RWPE1 (cell line): ENCODE measurements at regions not wholly inside any gene's neighbourhood (a gene's known extent, or its start where the extent isn't known, plus 50 kb on each side); places are given as distances from the start of the nearest gene placed in this dataset.
"Not testable (repeated sequence)": the region's sequence is repeated elsewhere in the genome, so short reads cannot be mapped to it uniquely, and the experiment has no call there.

Experiments
- CTCF ChIA-PET: fragments of 350-600 bp; sonication (Branson Sonifier 250); formaldehyde crosslinking; extraction: SDS; loops from one replicate; lab custom pipeline; 2021; lab: Yijun Ruan, JAX
- POLR2A ChIA-PET: fragments of 400-600 bp; formaldehyde crosslinking; extraction: SDS; loops from one replicate; lab custom pipeline; 2020; ENCODE audit warnings: antibody characterized with exemption; ENCODE audit not compliant: low non-redundant PET; lab: Yijun Ruan, JAX
- DNase-seq: peaks from one replicate; pipeline ENCODE4 v3.0.0; 2012; ENCODE audit warnings: low spot score
- H3K27ac ChIP-seq: fragments of 450-650 bp; 2 replicates; pipeline ENCODE4 v1.5.1; 2017
- TF ChIP-seq, protein P1 (sequence below): fragments of 450-650 bp; conservative IDR thresholded peaks from 2 replicates; pipeline ENCODE4 v1.5.1; 2017; ENCODE audit warnings: low read depth, mild to moderate bottlenecking

GRCh38 chr7:97234494-97234893 lies 117.0 kb downstream of the SDHAF3 start:
- POLR2A ChIA-PET, H3K27ac ChIP-seq, DNase-seq: not testable (repeated sequence)
- CTCF ChIA-PET = interaction anchor here (0.6 kb wide), 1 partner anchor 1408 kb away, joined by 4 read pairs; no protein-coding TSS in a partner anchor

DNA sequence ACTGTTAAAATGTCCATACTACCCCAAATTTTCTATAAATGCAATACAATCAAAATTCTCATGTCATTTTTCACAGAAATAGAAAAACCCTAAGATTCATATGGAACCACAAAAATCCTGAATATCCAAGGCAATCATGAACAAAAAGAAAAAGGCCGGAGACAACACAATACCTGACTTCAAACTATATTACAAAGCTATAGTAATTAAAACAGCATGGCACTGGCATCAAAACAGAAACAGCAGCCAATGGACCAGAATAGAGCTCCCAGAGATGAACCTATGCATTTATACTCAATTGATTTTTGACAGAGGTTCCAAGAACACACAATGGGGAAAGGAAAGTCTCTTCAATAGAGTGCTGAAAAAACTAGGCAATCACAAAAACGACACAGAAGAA lies 128.8 kb downstream of the SDHAF3 start:
- CTCF ChIA-PET = interaction anchor here (0.7 kb wide), 2 partner anchors 25 to 219 kb away, joined by 6 to 7 read pairs; no protein-coding TSS in a partner anchor
- no peak for DNase-seq
- TF ChIP-seq, protein P1, sequence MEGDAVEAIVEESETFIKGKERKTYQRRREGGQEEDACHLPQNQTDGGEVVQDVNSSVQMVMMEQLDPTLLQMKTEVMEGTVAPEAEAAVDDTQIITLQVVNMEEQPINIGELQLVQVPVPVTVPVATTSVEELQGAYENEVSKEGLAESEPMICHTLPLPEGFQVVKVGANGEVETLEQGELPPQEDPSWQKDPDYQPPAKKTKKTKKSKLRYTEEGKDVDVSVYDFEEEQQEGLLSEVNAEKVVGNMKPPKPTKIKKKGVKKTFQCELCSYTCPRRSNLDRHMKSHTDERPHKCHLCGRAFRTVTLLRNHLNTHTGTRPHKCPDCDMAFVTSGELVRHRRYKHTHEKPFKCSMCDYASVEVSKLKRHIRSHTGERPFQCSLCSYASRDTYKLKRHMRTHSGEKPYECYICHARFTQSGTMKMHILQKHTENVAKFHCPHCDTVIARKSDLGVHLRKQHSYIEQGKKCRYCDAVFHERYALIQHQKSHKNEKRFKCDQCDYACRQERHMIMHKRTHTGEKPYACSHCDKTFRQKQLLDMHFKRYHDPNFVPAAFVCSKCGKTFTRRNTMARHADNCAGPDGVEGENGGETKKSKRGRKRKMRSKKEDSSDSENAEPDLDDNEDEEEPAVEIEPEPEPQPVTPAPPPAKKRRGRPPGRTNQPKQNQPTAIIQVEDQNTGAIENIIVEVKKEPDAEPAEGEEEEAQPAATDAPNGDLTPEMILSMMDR = no peak
- POLR2A ChIA-PET = no interaction called here
- H3K27ac ChIP-seq = no peak overlapping the region

DNA sequence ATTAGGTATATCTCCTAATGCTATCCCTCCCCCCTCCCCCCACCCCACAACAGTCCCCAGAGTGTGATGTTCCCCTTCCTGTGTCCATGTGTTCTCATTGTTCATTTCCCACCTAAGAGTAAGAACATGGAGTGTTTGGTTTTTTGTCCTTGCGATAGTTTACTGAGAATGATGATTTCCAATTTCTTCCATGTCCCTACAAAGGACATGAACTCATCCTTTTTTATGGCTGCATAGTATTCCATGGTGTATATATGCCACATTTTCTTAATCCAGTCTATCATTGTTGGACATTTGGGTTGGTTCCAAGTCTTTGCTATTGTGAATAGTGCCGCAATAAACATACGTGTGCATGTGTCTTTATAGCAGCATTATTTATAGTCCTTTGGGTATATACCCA lies 140.7 kb downstream of the SDHAF3 start:
- POLR2A ChIA-PET, CTCF ChIA-PET, DNase-seq, H3K27ac ChIP-seq: not testable (repeated sequence)

DNA sequence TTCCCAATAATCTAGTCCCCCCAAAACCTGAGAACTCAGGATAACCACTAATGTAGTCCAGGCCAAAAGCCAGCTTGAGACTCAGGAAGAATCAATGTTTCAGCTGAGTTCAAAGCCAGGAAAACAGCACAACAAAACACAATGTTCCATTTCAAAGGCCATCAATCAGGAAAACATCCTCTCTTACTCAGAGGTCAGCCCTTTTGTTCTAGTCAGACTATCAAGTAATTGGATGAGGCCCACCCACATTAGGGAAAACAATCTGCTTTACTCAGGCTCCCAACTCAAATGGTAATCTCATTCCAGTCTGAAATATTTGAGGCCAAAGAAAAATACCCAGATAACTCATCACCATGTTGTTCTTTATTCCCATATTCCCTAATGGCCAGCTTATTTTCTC lies 152.2 kb downstream of the SDHAF3 start:
- POLR2A ChIA-PET = no interaction called here
- no peak for DNase-seq
- TF ChIP-seq, protein P1 = no peak
- CTCF ChIA-PET = interaction anchor here (0.6 kb wide), 1 partner anchor 52 kb away, joined by 3 read pairs; no protein-coding TSS in a partner anchor
- no peak overlapping the region for H3K27ac ChIP-seq

DNA sequence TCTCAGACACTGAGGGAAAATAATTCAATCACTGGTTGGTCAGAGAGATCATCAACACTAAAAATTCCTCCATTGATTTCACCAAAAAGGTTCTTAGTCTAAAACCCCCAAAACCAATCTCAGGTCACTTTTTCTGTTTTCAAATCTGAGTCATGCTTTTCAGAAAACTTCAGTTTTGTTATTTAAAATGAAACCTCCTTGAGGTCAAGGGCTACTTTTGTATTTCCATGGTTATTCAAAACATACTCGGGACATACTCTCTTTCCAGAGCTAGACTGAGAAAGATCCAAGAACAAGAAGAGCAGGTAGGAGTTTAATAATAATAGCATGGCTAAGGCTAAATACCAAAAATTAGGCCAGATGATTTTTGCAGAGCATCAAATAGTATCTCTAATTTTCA lies 152.8 kb downstream of the SDHAF3 start:
- TF ChIP-seq, protein P1 = no peak
- CTCF ChIA-PET = interaction anchor here (0.5 to 0.6 kb wide), 2 partner anchors 51 to 484 kb away, joined by 3 read pairs; no protein-coding TSS in a partner anchor
- H3K27ac ChIP-seq = no peak overlapping the region
- no peak for DNase-seq
- POLR2A ChIA-PET = no interaction called here

- TF ChIP-seq, protein P1 = no peak
- ChIA-PET CTCF (interaction anchor here (0.6 kb wide), 1 partner anchor 25 kb away, joined by 6 read pairs; no protein-coding TSS in a partner anchor), POLR2A (no interaction called here)
- DNase-seq = no peak
- no peak overlapping the region for H3K27ac ChIP-seq
These were observed 154.1 kb downstream of the SDHAF3 start for GRCh38 chr7:97271619-97272018.

DNA sequence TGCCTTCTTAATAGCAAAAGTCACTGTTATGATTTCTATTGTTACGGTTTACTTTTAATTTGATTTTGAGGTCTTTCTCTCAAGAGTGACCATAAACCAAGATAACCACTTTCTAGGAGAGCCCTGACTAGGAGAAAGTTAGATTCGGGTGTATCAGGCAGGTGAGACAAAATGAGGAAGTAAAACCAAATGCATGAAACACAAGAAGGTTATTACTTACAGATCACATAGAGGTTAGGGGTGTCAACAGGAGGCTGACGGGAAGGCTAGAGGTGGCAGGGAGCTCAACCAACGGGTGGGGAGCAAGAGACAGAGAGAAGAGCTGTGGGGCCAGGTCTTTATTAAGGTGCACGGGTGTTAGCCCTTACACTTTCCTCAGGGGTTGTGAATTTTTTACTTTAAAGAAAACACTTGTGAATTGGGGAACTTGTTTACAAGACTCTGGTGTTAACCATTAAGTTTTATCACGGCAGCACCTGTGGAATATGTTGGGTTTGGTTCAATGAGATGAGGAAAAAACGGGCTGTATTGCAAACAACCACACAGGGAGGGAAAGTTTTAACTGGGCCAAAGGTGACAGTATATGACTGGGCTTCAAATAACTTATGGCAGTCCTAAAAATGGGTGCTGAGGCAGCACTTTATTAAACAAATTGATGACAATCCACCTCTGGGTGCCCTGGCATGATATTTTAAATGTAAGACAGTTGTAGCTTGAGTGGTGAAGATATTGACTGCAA lies 154.9 kb downstream of the SDHAF3 start:
- DNase-seq = no peak
- CTCF ChIA-PET = interaction anchor here (0.7 kb wide), 1 partner anchor 67 kb away, joined by 3 read pairs; no protein-coding TSS in a partner anchor
- H3K27ac ChIP-seq = no peak overlapping the region
- POLR2A ChIA-PET = no interaction called here
- TF ChIP-seq, protein P1 = no peak
